Breast epithelium (tissue), 3 donors: ENCODE measurements at regions not wholly inside any gene's neighbourhood (a gene's known extent, or its start where the extent isn't known, plus 50 kb on each side); places are given as distances from the start of the nearest gene placed in this dataset.

ENCODE experiments used
- CTCF ChIP-seq, 3 donors: fragments of 450-650 bp; IDR thresholded peaks; one replicate each; pipeline ENCODE4 v1.5.1; 2016 to 2017; ENCODE audit warnings: antibody characterized with exemption in 3 of 3, mild to moderate bottlenecking in 3 of 3, moderate library complexity in 3 of 3
- POLR2A ChIP-seq: fragments of 450-650 bp; IDR thresholded peaks from one replicate; pipeline ENCODE4 v1.6.1; 2016; ENCODE audit warnings: antibody characterized with exemption, mild to moderate bottlenecking, moderate library complexity

DNA sequence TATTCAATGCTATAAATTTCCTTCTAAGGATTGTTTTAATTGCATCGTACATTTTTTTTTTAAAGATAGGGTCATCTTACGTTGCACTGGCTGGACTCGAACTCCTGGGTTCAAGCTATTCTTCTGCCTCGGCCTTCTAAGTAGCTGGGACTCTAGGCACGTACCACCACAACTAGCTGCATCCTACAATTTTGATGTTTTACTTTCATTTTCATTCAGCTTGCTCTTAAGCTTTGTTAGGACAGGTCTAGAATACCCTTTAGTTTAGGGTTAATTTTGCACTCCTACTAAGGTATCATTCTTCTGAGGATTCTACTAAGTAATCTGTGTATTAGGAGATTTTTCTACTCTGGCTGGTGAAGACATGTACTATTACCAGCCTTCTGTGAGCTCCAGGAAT is 50.2 kb upstream of the C1GALT1C1 start:
- TF ChIP-seq POLR2A (no peak), CTCF (IDR thresholded peaks at IDR 0.05) (no peak)
